NB4 (cell line): ENCODE measurements at regions not wholly inside any gene's neighbourhood (a gene's known extent, or its start where the extent isn't known, plus 50 kb on each side); places are given as distances from the start of the nearest gene placed in this dataset.

Experiments
- CTCF ChIP-seq: IDR thresholded peaks from one replicate; pipeline ENCODE4 v1.5.1; 2012; ENCODE audit warnings: low read depth, low read length
- MAX ChIP-seq: IDR thresholded peaks from 2 replicates; pipeline ENCODE4 v1.6.1; 2011; ENCODE audit warnings: low read depth, low read length
- MYC ChIP-seq: IDR thresholded peaks from 2 replicates; pipeline ENCODE4 v1.6.1; 2011; ENCODE audit warnings: low read depth, low read length
- POLR2A ChIP-seq: IDR thresholded peaks from 2 replicates; pipeline ENCODE4 v1.6.1; 2011; ENCODE audit warnings: mild to moderate bottlenecking; ENCODE audit not compliant: insufficient read length; ENCODE audit errors: extremely low read depth

- TF ChIP-seq CTCF (no peak), POLR2A (no peak), MAX (no peak), MYC (no peak)
Observed at GRCh38 chr11:37040921-37041320, 442.9 kb upstream of the RAG2 start.
